NCI-H2227 (cell line): ENCODE measurements at regions not wholly inside any gene's neighbourhood (a gene's known extent, or its start where the extent isn't known, plus 50 kb on each side); places are given as distances from the start of the nearest gene placed in this dataset.
A peak's percentile ranks its signal among the peaks of the same experiment; 100 is the strongest.
"Not testable (repeated sequence)": the region's sequence is repeated elsewhere in the genome, so short reads cannot be mapped to it uniquely, and the experiment has no call there.

Experiments used
- DNase-seq: peaks from one replicate; lab custom pipeline; 2025; ENCODE audit not compliant: unreplicated experiment; lab: John Stamatoyannopoulos, UW

GRCh38 chr16:29115802-29116141, 130.9 kb downstream of the LAT start:
- not testable (repeated sequence) for DNase-seq

- peak; percentile 23 for DNase-seq
Measured at GRCh38 chr16:29114989-29115801, 130.3 kb downstream of the LAT start.

GRCh38 chr16:29114574-29114973, 129.7 kb downstream of the LAT start:
- no peak for DNase-seq

- not testable (repeated sequence) for DNase-seq
Measured at GRCh38 chr16:29113446-29113845, 128.6 kb downstream of the LAT start.

GRCh38 chr16:29112755-29113347, 128.0 kb downstream of the LAT start:
- no peak for DNase-seq

GRCh38 chr16:29111901-29112680, 127.2 kb downstream of the LAT start:
- not testable (repeated sequence) for DNase-seq

GRCh38 chr16:29111421-29111820, 126.6 kb downstream of the LAT start:
- no peak for DNase-seq

- DNase-seq, result not testable (repeated sequence)
Measured at GRCh38 chr16:29108625-29109169, 123.8 kb downstream of the LAT start.

GRCh38 chr16:29107299-29107698, 122.4 kb downstream of the LAT start:
- peak; percentile 18 for DNase-seq

GRCh38 chr16:29106259-29106908, 121.5 kb downstream of the LAT start:
- DNase-seq, result not testable (repeated sequence)

GRCh38 chr16:29104600-29104999, 119.7 kb downstream of the LAT start:
- not testable (repeated sequence) for DNase-seq

GRCh38 chr16:29097965-29098364, 113.1 kb downstream of the LAT start:
- DNase-seq, result not testable (repeated sequence)

- DNase-seq, result not testable (repeated sequence)
Measured at GRCh38 chr16:29094729-29095624, 110.1 kb downstream of the LAT start.

GRCh38 chr16:29094325-29094724, 109.5 kb downstream of the LAT start:
- not testable (repeated sequence) for DNase-seq

- DNase-seq, result not testable (repeated sequence)
Measured at GRCh38 chr16:29089679-29090078, 104.8 kb downstream of the LAT start.

GRCh38 chr16:29087673-29088072, 102.8 kb downstream of the LAT start:
- not testable (repeated sequence) for DNase-seq

- DNase-seq, result peak; percentile 30
Measured at GRCh38 chr16:29081829-29082639, 97.2 kb downstream of the LAT start.

- not testable (repeated sequence) for DNase-seq
Measured at GRCh38 chr16:29074554-29075402, 89.9 kb downstream of the LAT start.
